Fibroblast of mammary gland (primary cell): ENCODE measurements at regions not wholly inside any gene's neighbourhood (a gene's known extent, or its start where the extent isn't known, plus 50 kb on each side); places are given as distances from the start of the nearest gene placed in this dataset.
A peak's percentile ranks its signal among the peaks of the same experiment; 100 is the strongest.
"Not testable (repeated sequence)": the region's sequence is repeated elsewhere in the genome, so short reads cannot be mapped to it uniquely, and the experiment has no call there.

Source experiments
- DNase-seq: peaks from one replicate; pipeline ENCODE4 v3.0.0-alpha.2; 2010; ENCODE audit warnings: low read depth
- H3K4me3 ChIP-seq: 2 replicates; pipeline ENCODE4 v1.5.1; 2011; ENCODE audit warnings: low read depth, mild to moderate bottlenecking, low read length, moderate library complexity; ENCODE audit not compliant: control insufficient read depth
- TF ChIP-seq, protein P1 (sequence below): conservative IDR thresholded peaks from 2 replicates; pipeline ENCODE4 v1.5.1; 2011; ENCODE audit warnings: low read depth, low read length, inconsistent platforms; ENCODE audit not compliant: control insufficient read depth, insufficient read depth

DNA sequence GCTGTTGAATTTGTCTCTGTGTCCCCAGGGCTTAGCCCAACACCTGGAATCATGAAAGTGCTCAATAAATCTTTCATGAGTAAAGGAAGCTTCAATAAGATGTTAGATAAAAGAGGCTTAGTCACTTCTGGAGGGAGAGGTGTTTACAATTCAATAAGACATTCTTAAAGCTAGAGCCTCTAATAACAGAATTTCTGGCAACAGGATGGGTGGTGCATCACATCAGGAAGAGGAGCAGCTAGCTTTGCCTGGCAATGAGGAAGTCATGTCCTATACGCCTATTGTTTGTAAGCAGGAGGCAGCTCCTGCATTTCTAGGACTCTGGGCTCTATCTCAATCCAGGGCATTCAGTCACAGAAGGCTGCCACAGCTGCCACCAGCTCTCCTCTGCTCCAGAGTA is 638.5 kb downstream of the EPM2A start:
- H3K4me3 ChIP-seq = no peak overlapping the region
- no peak for DNase-seq
- TF ChIP-seq, protein P1, sequence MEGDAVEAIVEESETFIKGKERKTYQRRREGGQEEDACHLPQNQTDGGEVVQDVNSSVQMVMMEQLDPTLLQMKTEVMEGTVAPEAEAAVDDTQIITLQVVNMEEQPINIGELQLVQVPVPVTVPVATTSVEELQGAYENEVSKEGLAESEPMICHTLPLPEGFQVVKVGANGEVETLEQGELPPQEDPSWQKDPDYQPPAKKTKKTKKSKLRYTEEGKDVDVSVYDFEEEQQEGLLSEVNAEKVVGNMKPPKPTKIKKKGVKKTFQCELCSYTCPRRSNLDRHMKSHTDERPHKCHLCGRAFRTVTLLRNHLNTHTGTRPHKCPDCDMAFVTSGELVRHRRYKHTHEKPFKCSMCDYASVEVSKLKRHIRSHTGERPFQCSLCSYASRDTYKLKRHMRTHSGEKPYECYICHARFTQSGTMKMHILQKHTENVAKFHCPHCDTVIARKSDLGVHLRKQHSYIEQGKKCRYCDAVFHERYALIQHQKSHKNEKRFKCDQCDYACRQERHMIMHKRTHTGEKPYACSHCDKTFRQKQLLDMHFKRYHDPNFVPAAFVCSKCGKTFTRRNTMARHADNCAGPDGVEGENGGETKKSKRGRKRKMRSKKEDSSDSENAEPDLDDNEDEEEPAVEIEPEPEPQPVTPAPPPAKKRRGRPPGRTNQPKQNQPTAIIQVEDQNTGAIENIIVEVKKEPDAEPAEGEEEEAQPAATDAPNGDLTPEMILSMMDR = no peak

DNA sequence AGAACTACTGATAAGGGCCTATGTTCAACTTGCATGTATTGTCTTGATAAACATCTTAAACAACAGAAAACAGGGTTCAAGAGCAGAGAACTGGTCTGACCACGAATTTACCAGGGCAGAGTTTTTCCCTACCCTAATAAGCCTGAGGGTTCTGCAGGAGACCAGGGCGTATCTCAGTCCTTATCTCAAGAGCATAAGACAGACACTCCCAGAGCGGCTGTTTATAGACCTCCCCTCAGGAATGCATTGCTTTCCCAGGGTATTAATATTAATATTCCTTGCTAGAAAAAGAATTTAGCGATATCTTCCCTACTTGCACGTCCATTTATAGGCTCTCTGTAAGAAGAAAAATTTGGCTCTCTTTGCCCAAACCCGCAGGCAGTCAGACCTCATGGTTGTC is 637.2 kb downstream of the EPM2A start:
- not testable (repeated sequence) for DNase-seq, H3K4me3 ChIP-seq

DNA sequence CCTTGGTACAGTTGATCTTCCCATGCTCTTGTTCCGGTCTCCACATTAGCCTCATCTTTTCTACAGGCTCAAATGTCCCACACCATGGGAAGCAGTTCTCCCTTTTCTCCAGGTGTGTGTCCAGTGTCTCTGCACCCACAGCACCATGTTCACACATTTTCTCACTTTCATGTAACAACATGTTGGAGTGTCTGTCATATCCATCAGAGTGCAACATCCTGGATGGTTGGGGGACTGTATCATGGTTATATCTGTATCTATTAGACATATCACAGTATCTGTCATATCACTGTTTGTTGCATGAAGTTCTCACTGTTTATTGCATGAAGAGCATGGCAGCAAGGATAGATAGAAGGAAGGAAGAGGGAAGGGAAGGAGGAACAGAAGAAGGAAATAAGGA is 635.6 kb downstream of the EPM2A start:
- no peak overlapping the region for H3K4me3 ChIP-seq
- TF ChIP-seq, protein P1 = no peak
- DNase-seq = no peak

DNA sequence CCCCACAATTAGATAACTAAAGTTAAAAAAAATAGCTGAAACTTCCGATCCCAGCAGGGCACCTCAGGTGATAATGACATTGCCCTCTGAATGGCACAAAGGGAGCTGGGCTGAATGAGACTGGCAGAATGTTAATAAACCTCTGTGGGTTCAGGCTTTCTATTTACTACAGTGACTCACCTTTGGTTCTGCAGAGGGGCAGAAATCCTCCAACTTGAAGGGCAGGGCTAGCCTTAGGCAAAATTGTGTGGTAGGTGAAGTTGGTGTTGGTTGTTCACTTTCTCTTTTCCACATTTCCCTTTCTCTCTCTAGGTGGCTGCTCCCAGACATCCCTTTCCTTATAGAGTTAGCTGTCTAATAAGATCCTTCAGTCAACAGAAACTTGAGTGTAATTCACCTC is 625.2 kb downstream of the EPM2A start:
- TF ChIP-seq, protein P1 = no peak
- H3K4me3 ChIP-seq = no peak overlapping the region

DNA sequence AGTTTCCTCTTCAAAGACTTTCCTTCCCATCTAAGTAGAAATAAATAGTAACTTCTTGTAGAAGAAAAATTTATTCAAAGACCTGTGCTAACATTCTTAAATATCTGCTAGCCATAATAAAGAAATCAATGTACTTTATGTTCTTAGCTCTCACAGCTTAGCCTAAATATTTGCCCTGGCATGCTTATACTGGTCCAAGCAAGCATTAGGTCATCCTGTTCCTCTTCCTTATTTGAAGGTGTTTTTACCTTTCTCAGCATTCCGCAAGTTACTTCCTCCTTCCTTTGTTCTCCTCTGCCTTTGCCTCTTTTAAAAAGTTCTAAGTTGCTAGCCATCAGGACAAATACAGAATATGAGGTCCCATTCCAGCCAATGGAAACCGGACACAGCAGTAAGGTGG is 623.9 kb downstream of the EPM2A start:
- H3K4me3 ChIP-seq, DNase-seq: not testable (repeated sequence)

More for the DNA sequence above, 625.2 kb downstream of the EPM2A start:
- no peak for DNase-seq

DNA sequence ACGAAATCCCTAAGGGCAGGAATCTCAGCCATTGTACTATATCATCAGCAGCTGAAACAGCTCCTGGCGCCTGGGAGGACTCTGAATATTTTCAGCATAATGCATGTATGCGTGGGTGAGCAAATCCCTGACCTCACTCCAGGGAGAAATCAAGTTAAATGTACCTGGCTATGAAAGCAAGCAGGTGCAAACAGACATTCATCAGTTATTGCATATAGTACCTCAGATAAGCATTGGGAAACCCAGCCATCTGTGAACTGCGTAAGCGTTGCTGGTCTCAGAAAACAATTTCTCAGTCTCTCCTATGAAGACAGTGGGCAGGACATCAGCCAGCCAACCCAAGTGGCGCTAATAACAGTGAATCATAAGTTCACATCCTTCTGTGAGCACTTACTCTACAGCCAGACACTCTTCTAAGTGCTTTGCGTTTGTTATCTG is 622.6 kb downstream of the EPM2A start:
- no peak overlapping the region for H3K4me3 ChIP-seq
- TF ChIP-seq, protein P1 = no peak
- DNase-seq = peak; percentile 5

DNA sequence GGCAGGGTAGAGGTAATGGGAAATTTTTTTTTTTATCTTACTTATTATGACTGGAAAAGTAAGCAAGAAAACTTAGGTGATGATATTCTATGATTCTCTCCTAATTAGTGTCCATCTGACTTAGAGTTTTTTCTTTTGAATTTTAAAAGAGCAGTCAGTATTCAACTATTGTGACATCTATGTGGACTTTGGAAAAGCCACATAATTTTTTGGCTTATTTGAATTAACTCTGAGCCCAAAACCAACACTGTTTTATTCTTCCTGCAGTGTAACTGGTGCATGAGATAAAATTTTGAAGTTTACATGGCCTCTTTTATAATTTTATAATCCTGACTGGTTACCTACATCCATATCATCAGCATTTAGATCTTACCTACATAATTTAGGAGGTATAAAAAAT is 619.7 kb downstream of the EPM2A start:
- no peak for DNase-seq
- TF ChIP-seq, protein P1 = no peak
- no peak overlapping the region for H3K4me3 ChIP-seq

DNA sequence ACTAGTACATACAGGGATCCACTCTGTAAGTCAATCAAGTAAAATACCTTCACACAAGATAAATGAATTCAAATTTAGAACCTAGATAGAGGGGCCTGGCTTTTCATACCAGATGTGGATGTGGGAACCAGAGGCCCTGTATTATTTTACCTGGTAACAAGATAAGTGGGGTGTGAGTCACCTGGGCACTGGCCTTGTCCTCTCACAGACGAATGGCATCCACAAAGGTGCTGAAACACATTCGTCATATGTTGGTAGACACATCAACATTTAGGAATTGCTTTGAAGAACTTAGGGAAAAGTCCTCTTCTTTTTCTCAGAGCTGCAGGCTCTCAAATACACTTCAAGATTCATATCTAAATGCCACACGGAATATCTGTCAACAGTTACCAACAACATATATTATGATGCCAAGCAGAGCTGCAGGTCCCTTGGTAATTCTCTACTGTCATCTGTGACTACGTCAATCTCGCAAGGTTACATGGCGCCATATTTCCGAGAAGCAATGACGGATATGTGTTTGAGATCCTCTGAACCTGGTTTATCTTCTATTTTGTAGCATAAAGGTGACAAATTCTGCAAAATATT is 618.6 kb downstream of the EPM2A start:
- no peak for DNase-seq
- no peak overlapping the region for H3K4me3 ChIP-seq
- TF ChIP-seq, protein P1 = no peak
